IPS-15b (cell line): ENCODE measurements at regions not wholly inside any gene's neighbourhood (a gene's known extent, or its start where the extent isn't known, plus 50 kb on each side); places are given as distances from the start of the nearest gene placed in this dataset.

Experiments used
- H3K27me3 ChIP-seq: one replicate; pipeline ENCODE4 v1.6.1; 2013; ENCODE audit warnings: low read length; ENCODE audit not compliant: control insufficient read depth, insufficient read depth
- H3K36me3 ChIP-seq: one replicate; pipeline ENCODE4 v1.6.1; 2013; ENCODE audit warnings: low read length; ENCODE audit not compliant: control insufficient read depth, insufficient read depth
- H3K4me1 ChIP-seq: one replicate; pipeline ENCODE4 v1.6.1; 2013; ENCODE audit warnings: mild to moderate bottlenecking, low read length; ENCODE audit not compliant: control insufficient read depth, insufficient read depth
- H3K4me3 ChIP-seq: one replicate; pipeline ENCODE4 v1.5.1; 2013; ENCODE audit warnings: low read depth, low read length
- H3K9ac ChIP-seq: one replicate; pipeline ENCODE4 v1.6.1; 2013; ENCODE audit warnings: low read depth, mild to moderate bottlenecking, low read length
- H3K9me3 ChIP-seq: one replicate; pipeline ENCODE4 v1.6.1; 2013; ENCODE audit warnings: mild to moderate bottlenecking, low read length; ENCODE audit not compliant: control insufficient read depth, insufficient read depth

GRCh38 chr2:195471807-195472206 lies 185.2 kb upstream of the SLC39A10 start:
- Histone ChIP-seq H3K9me3 (no peaks in the 10 kb centered on the region), H3K9ac (no peak overlapping the region), H3K36me3 (no peaks in the 10 kb centered on the region), H3K27me3 (no peaks in the 10 kb centered on the region), H3K4me1 (peaks cover 2% of the 10 kb centered on the region), H3K4me3 (no peak overlapping the region)

DNA sequence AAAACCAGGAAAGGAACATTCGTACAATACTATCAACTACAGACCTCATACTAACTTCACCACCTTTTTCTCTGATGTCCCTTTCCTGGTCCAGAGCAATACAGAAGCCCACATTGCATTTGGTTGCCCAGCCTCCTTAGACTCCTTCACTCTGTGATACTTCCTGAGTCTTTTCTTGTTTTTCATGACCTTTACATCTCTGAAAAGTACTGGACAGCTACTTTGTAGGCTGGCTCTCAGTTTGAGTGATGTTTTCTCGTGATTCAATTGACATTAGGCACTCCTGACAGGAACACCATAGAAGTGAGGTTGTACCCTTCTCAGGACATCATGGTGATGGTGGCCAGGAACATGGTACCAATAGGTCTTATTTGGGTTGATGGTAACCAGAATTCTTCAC lies 185.9 kb upstream of the SLC39A10 start:
- Histone ChIP-seq H3K4me1 (peaks cover 2% of the 10 kb centered on the region), H3K4me3 (no peak overlapping the region), H3K9me3 (no peaks in the 10 kb centered on the region), H3K27me3 (no peaks in the 10 kb centered on the region), H3K9ac (no peak overlapping the region), H3K36me3 (no peaks in the 10 kb centered on the region)

- Histone ChIP-seq H3K4me1 (peaks cover 2% of the 10 kb centered on the region), H3K9ac (no peak overlapping the region), H3K36me3 (no peaks in the 10 kb centered on the region), H3K4me3 (no peak overlapping the region), H3K9me3 (no peaks in the 10 kb centered on the region), H3K27me3 (no peaks in the 10 kb centered on the region)
Observed at GRCh38 chr2:195470622-195471021, 186.4 kb upstream of the SLC39A10 start.

- Histone ChIP-seq H3K4me1 (no peaks in the 10 kb centered on the region), H3K4me3 (no peak overlapping the region), H3K9me3 (no peaks in the 10 kb centered on the region), H3K9ac (no peak overlapping the region), H3K36me3 (no peaks in the 10 kb centered on the region), H3K27me3 (no peaks in the 10 kb centered on the region)
Observed at GRCh38 chr2:195468771-195469170, 188.3 kb upstream of the SLC39A10 start.

- H3K27me3 ChIP-seq = no peaks in the 10 kb centered on the region
- no peaks in the 10 kb centered on the region for H3K4me1 ChIP-seq
- H3K9ac ChIP-seq = no peak overlapping the region
- no peaks in the 10 kb centered on the region for H3K36me3 ChIP-seq
- no peaks in the 10 kb centered on the region for H3K9me3 ChIP-seq
- no peak overlapping the region for H3K4me3 ChIP-seq
Observed at GRCh38 chr2:195466427-195466826, 190.6 kb upstream of the SLC39A10 start.

DNA sequence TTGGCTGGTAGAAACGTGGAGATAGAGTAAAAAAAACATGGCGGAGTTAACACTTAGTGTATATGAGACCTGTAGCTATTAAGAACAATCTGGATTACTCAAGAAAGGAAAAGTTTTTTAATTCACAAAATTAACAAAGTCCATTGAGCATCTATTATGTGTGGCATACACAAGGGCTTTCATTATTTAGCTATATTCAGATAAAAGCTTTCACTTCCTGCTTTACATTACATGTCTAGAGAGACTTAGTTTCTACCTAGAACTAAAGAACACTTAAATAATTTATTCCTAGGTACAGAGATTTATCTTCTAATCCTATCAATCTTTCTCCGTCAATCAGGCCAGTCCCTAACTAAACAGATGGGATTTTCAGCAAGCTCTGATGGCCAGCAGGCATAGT lies 196.0 kb upstream of the SLC39A10 start:
- Histone ChIP-seq H3K9ac (no peak overlapping the region), H3K9me3 (no peaks in the 10 kb centered on the region), H3K4me3 (no peak overlapping the region), H3K36me3 (no peaks in the 10 kb centered on the region), H3K4me1 (no peaks in the 10 kb centered on the region), H3K27me3 (no peaks in the 10 kb centered on the region)

DNA sequence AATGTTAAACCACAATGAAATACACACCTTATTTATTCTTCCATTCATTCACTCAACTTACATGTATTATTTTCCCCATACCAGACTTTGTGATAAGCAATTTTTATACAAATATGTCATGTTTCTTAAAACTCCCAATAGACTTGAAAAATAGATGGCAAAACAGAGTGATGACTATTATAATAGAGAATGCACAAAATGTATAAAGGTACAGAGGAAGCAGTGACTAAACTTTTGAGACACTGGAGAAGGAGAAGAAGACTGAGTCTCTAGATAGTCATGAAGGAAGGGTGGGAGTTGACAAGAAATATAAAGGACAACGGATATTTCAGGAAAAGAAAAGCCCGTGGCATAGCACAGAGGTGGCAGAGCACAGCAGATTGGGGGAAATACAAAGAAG lies 198.1 kb upstream of the SLC39A10 start:
- no peaks in the 10 kb centered on the region for H3K4me1 ChIP-seq
- H3K9me3 ChIP-seq = no peaks in the 10 kb centered on the region
- H3K9ac ChIP-seq = no peak overlapping the region
- no peak overlapping the region for H3K4me3 ChIP-seq
- H3K27me3 ChIP-seq = no peaks in the 10 kb centered on the region
- no peaks in the 10 kb centered on the region for H3K36me3 ChIP-seq

GRCh38 chr2:195457873-195458272 lies 199.2 kb upstream of the SLC39A10 start:
- no peak overlapping the region for H3K4me3 ChIP-seq
- H3K4me1 ChIP-seq = no peaks in the 10 kb centered on the region
- H3K27me3 ChIP-seq = no peaks in the 10 kb centered on the region
- H3K36me3 ChIP-seq = no peaks in the 10 kb centered on the region
- no peak overlapping the region for H3K9ac ChIP-seq
- H3K9me3 ChIP-seq = no peaks in the 10 kb centered on the region

DNA sequence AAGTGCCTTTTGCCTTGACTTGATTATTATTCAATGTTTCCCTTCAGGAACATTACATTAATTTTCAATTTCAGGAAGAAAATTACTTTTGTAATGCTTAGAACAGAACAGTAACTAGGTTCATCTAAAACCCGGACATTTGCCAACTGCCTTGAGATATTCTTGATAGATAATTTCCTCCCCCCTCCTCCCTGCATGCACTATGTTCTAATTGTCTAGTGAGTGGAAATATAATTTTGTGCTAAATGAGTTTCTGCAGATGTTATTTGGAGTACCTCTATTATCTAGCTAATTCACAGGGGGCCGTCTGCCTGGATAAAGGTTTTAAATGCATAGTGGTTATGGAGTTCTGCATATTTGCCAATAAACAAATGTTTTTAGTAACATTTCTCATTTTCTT lies 200.3 kb upstream of the SLC39A10 start:
- H3K4me1 ChIP-seq = no peaks in the 10 kb centered on the region
- H3K4me3 ChIP-seq = no peak overlapping the region
- H3K9ac ChIP-seq = no peak overlapping the region
- H3K9me3 ChIP-seq = no peaks in the 10 kb centered on the region
- H3K36me3 ChIP-seq = no peaks in the 10 kb centered on the region
- H3K27me3 ChIP-seq = no peaks in the 10 kb centered on the region

GRCh38 chr2:195451160-195451559 lies 205.9 kb upstream of the SLC39A10 start:
- Histone ChIP-seq H3K4me1 (no peaks in the 10 kb centered on the region), H3K4me3 (no peak overlapping the region), H3K9me3 (no peaks in the 10 kb centered on the region), H3K9ac (no peak overlapping the region), H3K27me3 (no peaks in the 10 kb centered on the region), H3K36me3 (no peaks in the 10 kb centered on the region)

- no peaks in the 10 kb centered on the region for H3K36me3 ChIP-seq
Observed at GRCh38 chr2:195450552-195451113, 206.4 kb upstream of the SLC39A10 start.

GRCh38 chr2:195447323-195447975 lies 209.6 kb upstream of the SLC39A10 start:
- no peaks in the 10 kb centered on the region for H3K4me1 ChIP-seq
- H3K9ac ChIP-seq = no peak overlapping the region
- H3K27me3 ChIP-seq = no peaks in the 10 kb centered on the region
- no peak overlapping the region for H3K4me3 ChIP-seq
- no peaks in the 10 kb centered on the region for H3K36me3 ChIP-seq
- H3K9me3 ChIP-seq = no peaks in the 10 kb centered on the region

More at GRCh38 chr2:195450552-195451113, 206.4 kb upstream of the SLC39A10 start:
- H3K9ac ChIP-seq = no peak overlapping the region
- H3K27me3 ChIP-seq = no peaks in the 10 kb centered on the region
- H3K4me3 ChIP-seq = no peak overlapping the region
- no peaks in the 10 kb centered on the region for H3K4me1 ChIP-seq
- H3K9me3 ChIP-seq = no peaks in the 10 kb centered on the region
